ENCODE measurements at regions not wholly inside any gene's neighbourhood (a gene's known extent, or its start where the extent isn't known, plus 50 kb on each side); places are given as distances from the start of the nearest gene placed in this dataset.

DNA sequence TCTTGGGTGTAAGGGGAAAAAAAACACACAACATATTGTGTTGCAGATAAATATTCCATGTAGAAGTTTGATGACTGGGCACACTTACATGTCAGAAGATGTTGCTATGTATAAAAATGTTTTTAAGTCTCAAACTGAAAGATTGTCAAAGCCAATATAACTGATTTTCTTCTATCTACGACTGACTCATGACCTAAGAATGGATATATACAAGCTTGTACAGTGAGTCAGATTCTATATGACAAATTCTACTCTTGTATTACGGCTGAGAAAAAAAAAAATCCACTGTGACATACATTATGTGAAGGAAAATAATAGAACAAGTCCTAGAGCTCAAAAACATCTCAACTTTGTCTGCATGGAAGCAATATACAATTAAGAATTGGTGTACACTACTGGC, 343.0 kb upstream of the PCDH15 start:
- TF ChIP-seq, protein P1, sequence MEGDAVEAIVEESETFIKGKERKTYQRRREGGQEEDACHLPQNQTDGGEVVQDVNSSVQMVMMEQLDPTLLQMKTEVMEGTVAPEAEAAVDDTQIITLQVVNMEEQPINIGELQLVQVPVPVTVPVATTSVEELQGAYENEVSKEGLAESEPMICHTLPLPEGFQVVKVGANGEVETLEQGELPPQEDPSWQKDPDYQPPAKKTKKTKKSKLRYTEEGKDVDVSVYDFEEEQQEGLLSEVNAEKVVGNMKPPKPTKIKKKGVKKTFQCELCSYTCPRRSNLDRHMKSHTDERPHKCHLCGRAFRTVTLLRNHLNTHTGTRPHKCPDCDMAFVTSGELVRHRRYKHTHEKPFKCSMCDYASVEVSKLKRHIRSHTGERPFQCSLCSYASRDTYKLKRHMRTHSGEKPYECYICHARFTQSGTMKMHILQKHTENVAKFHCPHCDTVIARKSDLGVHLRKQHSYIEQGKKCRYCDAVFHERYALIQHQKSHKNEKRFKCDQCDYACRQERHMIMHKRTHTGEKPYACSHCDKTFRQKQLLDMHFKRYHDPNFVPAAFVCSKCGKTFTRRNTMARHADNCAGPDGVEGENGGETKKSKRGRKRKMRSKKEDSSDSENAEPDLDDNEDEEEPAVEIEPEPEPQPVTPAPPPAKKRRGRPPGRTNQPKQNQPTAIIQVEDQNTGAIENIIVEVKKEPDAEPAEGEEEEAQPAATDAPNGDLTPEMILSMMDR (IDR thresholded peaks at IDR 0.05), result no peak
- no peak for TF ChIP-seq EZH2 (IDR thresholded peaks at IDR 0.05)
- TF ChIP-seq EZH2phosphoT487 (IDR thresholded peaks at IDR 0.05), result no peak

All from neural progenitor cell (in vitro differentiated cells).